ENCODE measurements at regions not wholly inside any gene's neighbourhood (a gene's known extent, or its start where the extent isn't known, plus 50 kb on each side); places are given as distances from the start of the nearest gene placed in this dataset.

- peaks cover 28% of the 10 kb centered on the region for H3K27me3 Mint-ChIP-seq (ENCODE audit: low read depth, unreplicated experiment)
- Histone ChIP-seq H3K4me3 (ENCODE audit: insufficient read depth, low read depth, low read length) (no peak overlapping the region), H3K4me2 (ENCODE audit: low read length) (no peak overlapping the region), H3K27me3 (ENCODE audit: insufficient read depth, low read length) (no peaks in the 10 kb centered on the region), H3K27ac (ENCODE audit: low read depth, low read length) (no peak overlapping the region), H4K20me1 (ENCODE audit: insufficient read depth, low read length) (no peaks in the 10 kb centered on the region), H3K9me3 (ENCODE audit: insufficient read depth, low read depth, low read length) (no peaks in the 10 kb centered on the region), H3K79me2 (ENCODE audit: insufficient read depth, low read length) (no peaks in the 10 kb centered on the region), H3K36me3 (ENCODE audit: insufficient read depth, low read length) (no peaks in the 10 kb centered on the region), H3K9ac (ENCODE audit: low read length) (no peak overlapping the region), H3K4me1 (ENCODE audit: insufficient read depth, low read length) (no peaks in the 10 kb centered on the region), H2AFZ (ENCODE audit: low read depth, low read length) (no peak overlapping the region)
- no peaks in the 10 kb centered on the region for H3K36me3 Mint-ChIP-seq (ENCODE audit: low read depth, unreplicated experiment)
- H3K27ac Mint-ChIP-seq (ENCODE audit: unreplicated experiment) = no peak overlapping the region
- DNase-seq (ENCODE audit: low read depth) (no peak), FAIRE-seq (no peak)
- H3K9me3 Mint-ChIP-seq (ENCODE audit: unreplicated experiment) = no peaks in the 10 kb centered on the region
- H3K4me3 Mint-ChIP-seq (ENCODE audit: unreplicated experiment) = no peak overlapping the region
- H3K4me1 Mint-ChIP-seq (ENCODE audit: low read depth, unreplicated experiment) = no peaks in the 10 kb centered on the region
- no peak for TF ChIP-seq EZH2 (IDR thresholded peaks at IDR 0.05; ENCODE audit: insufficient read depth, low read length)
- no peak for TF ChIP-seq CTCF (IDR thresholded peaks at IDR 0.05; ENCODE audit: insufficient read depth, low read depth, low read length)
These were observed 194.0 kb downstream of the SALL1 start for GRCh38 chr16:50957056-50957455.

GRCh38 chr16:50956637-50957036, 194.4 kb downstream of the SALL1 start:
- Histone ChIP-seq H3K79me2 (ENCODE audit: insufficient read depth, low read length) (no peaks in the 10 kb centered on the region), H3K4me3 (ENCODE audit: insufficient read depth, low read depth, low read length) (no peak overlapping the region), H3K36me3 (ENCODE audit: insufficient read depth, low read length) (no peaks in the 10 kb centered on the region), H3K9me3 (ENCODE audit: insufficient read depth, low read depth, low read length) (no peaks in the 10 kb centered on the region), H3K4me2 (ENCODE audit: low read length) (no peak overlapping the region), H2AFZ (ENCODE audit: low read depth, low read length) (no peak overlapping the region), H3K27ac (ENCODE audit: low read depth, low read length) (no peak overlapping the region), H3K9ac (ENCODE audit: low read length) (no peak overlapping the region), H4K20me1 (ENCODE audit: insufficient read depth, low read length) (no peaks in the 10 kb centered on the region), H3K4me1 (ENCODE audit: insufficient read depth, low read length) (no peaks in the 10 kb centered on the region), H3K27me3 (ENCODE audit: insufficient read depth, low read length) (no peaks in the 10 kb centered on the region)
- no peaks in the 10 kb centered on the region for H3K4me1 Mint-ChIP-seq (ENCODE audit: low read depth, unreplicated experiment)
- no peaks in the 10 kb centered on the region for H3K9me3 Mint-ChIP-seq (ENCODE audit: unreplicated experiment)
- DNase-seq (ENCODE audit: low read depth) (no peak), FAIRE-seq (no peak)
- no peak overlapping the region for H3K4me3 Mint-ChIP-seq (ENCODE audit: unreplicated experiment)
- peaks cover 28% of the 10 kb centered on the region for H3K27me3 Mint-ChIP-seq (ENCODE audit: low read depth, unreplicated experiment)
- no peaks in the 10 kb centered on the region for H3K36me3 Mint-ChIP-seq (ENCODE audit: low read depth, unreplicated experiment)
- no peak overlapping the region for H3K27ac Mint-ChIP-seq (ENCODE audit: unreplicated experiment)
- TF ChIP-seq CTCF (IDR thresholded peaks at IDR 0.05; ENCODE audit: insufficient read depth, low read depth, low read length) (no peak), EZH2 (IDR thresholded peaks at IDR 0.05; ENCODE audit: insufficient read depth, low read length) (no peak)

- no peak overlapping the region for H3K4me3 ChIP-seq (ENCODE audit: insufficient read depth, low read depth, low read length)
- H2AFZ ChIP-seq (ENCODE audit: low read depth, low read length) = no peak overlapping the region
- H3K27me3 ChIP-seq (ENCODE audit: insufficient read depth, low read length) = no peaks in the 10 kb centered on the region
- H4K20me1 ChIP-seq (ENCODE audit: insufficient read depth, low read length) = no peaks in the 10 kb centered on the region
- H3K36me3 Mint-ChIP-seq (ENCODE audit: low read depth, unreplicated experiment) = no peaks in the 10 kb centered on the region
- no peaks in the 10 kb centered on the region for H3K79me2 ChIP-seq (ENCODE audit: insufficient read depth, low read length)
- no peaks in the 10 kb centered on the region for H3K4me1 ChIP-seq (ENCODE audit: insufficient read depth, low read length)
- H3K4me2 ChIP-seq (ENCODE audit: low read length) = no peak overlapping the region
- no peak overlapping the region for H3K27ac Mint-ChIP-seq (ENCODE audit: unreplicated experiment)
- H3K9me3 ChIP-seq (ENCODE audit: insufficient read depth, low read depth, low read length) = no peaks in the 10 kb centered on the region
- H3K27me3 Mint-ChIP-seq (ENCODE audit: low read depth, unreplicated experiment) = peaks cover 26% of the 10 kb centered on the region
- no peak overlapping the region for H3K9ac ChIP-seq (ENCODE audit: low read length)
- FAIRE-seq (no peak), DNase-seq (ENCODE audit: low read depth) (no peak)
- no peak overlapping the region for H3K27ac ChIP-seq (ENCODE audit: low read depth, low read length)
- H3K9me3 Mint-ChIP-seq (ENCODE audit: unreplicated experiment) = no peaks in the 10 kb centered on the region
- H3K4me3 Mint-ChIP-seq (ENCODE audit: unreplicated experiment) = no peak overlapping the region
- no peaks in the 10 kb centered on the region for H3K36me3 ChIP-seq (ENCODE audit: insufficient read depth, low read length)
- TF ChIP-seq CTCF (IDR thresholded peaks at IDR 0.05; ENCODE audit: insufficient read depth, low read depth, low read length) = no peak
- TF ChIP-seq EZH2 (IDR thresholded peaks at IDR 0.05; ENCODE audit: insufficient read depth, low read length) = no peak
- no peaks in the 10 kb centered on the region for H3K4me1 Mint-ChIP-seq (ENCODE audit: low read depth, unreplicated experiment)
These were observed 195.8 kb downstream of the SALL1 start for GRCh38 chr16:50955311-50955710.
